GM21576 (cell line): ENCODE measurements at regions not wholly inside any gene's neighbourhood (a gene's known extent, or its start where the extent isn't known, plus 50 kb on each side); places are given as distances from the start of the nearest gene placed in this dataset.

ENCODE experiments used
- ATAC-seq: cut with Tn5 transposase; IDR thresholded peaks from one replicate; pipeline ENCODE4 v1.9.1; 2021; ENCODE audit warnings: mild to moderate bottlenecking, moderate library complexity; ENCODE audit not compliant: unreplicated experiment

- no peak for ATAC-seq
Observed at GRCh38 chr6:14622085-14622484, 504.5 kb downstream of the CD83 start.

GRCh38 chr6:14622909-14623505, 505.4 kb downstream of the CD83 start:
- ATAC-seq, result no peak

GRCh38 chr6:14625173-14625895, 507.8 kb downstream of the CD83 start:
- no peak for ATAC-seq

- no peak for ATAC-seq
Observed at GRCh38 chr6:14626556-14626955, 509.0 kb downstream of the CD83 start.

GRCh38 chr6:14630016-14630415, 512.4 kb downstream of the CD83 start:
- ATAC-seq, result no peak

GRCh38 chr6:14633479-14633878, 515.9 kb downstream of the CD83 start:
- no peak for ATAC-seq

- no peak for ATAC-seq
Observed at GRCh38 chr6:14634072-14634471, 516.5 kb downstream of the CD83 start.

- no peak for ATAC-seq
Observed at GRCh38 chr6:14635195-14635594, 517.6 kb downstream of the CD83 start.

- ATAC-seq, result peak; percentile 49
Observed at GRCh38 chr6:14635934-14636591, 518.5 kb downstream of the CD83 start.

GRCh38 chr6:14638435-14638905, 520.9 kb downstream of the CD83 start:
- ATAC-seq, result no peak

GRCh38 chr6:14638906-14639761, 521.6 kb downstream of the CD83 start:
- ATAC-seq, result no peak

GRCh38 chr6:14639983-14640599, 522.5 kb downstream of the CD83 start:
- ATAC-seq, result no peak

GRCh38 chr6:14640631-14641030, 523.1 kb downstream of the CD83 start:
- ATAC-seq, result no peak

GRCh38 chr6:14641423-14642135, 524.0 kb downstream of the CD83 start:
- ATAC-seq, result no peak

- ATAC-seq, result no peak
Observed at GRCh38 chr6:14642136-14642505, 524.5 kb downstream of the CD83 start.

- ATAC-seq, result no peak
Observed at GRCh38 chr6:14642842-14643241, 525.3 kb downstream of the CD83 start.

GRCh38 chr6:14644381-14644780, 526.8 kb downstream of the CD83 start:
- no peak for ATAC-seq

GRCh38 chr6:14645221-14645620, 527.6 kb downstream of the CD83 start:
- ATAC-seq, result no peak

GRCh38 chr6:14645841-14646240, 528.3 kb downstream of the CD83 start:
- no peak for ATAC-seq

- ATAC-seq, result no peak
Observed at GRCh38 chr6:14646371-14646770, 528.8 kb downstream of the CD83 start.
